Ectodermal cell (in vitro differentiated cells): ENCODE measurements at regions not wholly inside any gene's neighbourhood (a gene's known extent, or its start where the extent isn't known, plus 50 kb on each side); places are given as distances from the start of the nearest gene placed in this dataset.

Source experiments
- H3K27ac ChIP-seq: 2 replicates; pipeline ENCODE4 v1.7.0; 2013; ENCODE audit warnings: mild to moderate bottlenecking, low read depth, low read length; ENCODE audit not compliant: insufficient read depth, poor library complexity, severe bottlenecking
- H3K27me3 ChIP-seq: 2 replicates; pipeline ENCODE4 v1.7.0; 2013; ENCODE audit warnings: mild to moderate bottlenecking, low read length; ENCODE audit not compliant: insufficient read depth, control insufficient read depth, poor library complexity, severe bottlenecking
- H3K36me3 ChIP-seq: one replicate; pipeline ENCODE4 v1.7.0; 2013; ENCODE audit warnings: low read length; ENCODE audit not compliant: control insufficient read depth, insufficient read depth
- H3K4me1 ChIP-seq: one replicate; pipeline ENCODE4 v1.7.0; 2013; ENCODE audit warnings: low read length; ENCODE audit not compliant: control insufficient read depth, insufficient read depth
- H3K4me3 ChIP-seq: 2 replicates; pipeline ENCODE4 v1.7.0; 2013; ENCODE audit warnings: low read depth, low read length, control low read depth; ENCODE audit not compliant: insufficient read depth
- H3K9me3 ChIP-seq: 2 replicates; pipeline ENCODE4 v1.7.0; 2013; ENCODE audit warnings: mild to moderate bottlenecking, low read length, moderate library complexity; ENCODE audit not compliant: control insufficient read depth
- WGBS, 2 experiments: methylation state at CpG; one replicate each; pipeline ENCODE4 v1.1.7; 2013; ENCODE audit warnings: missing lambda C conversion rate in 2 of 2; 5-methylcytosine and 5-hydroxymethylcytosine counted together

GRCh38 chr14:101020834-101021370 lies 117.4 kb upstream of the RTL1 start:
- Histone ChIP-seq H3K4me1 (no peaks in the 10 kb centered on the region), H3K36me3 (no peaks in the 10 kb centered on the region), H3K4me3 (no peak overlapping the region), H3K9me3 (no peaks in the 10 kb centered on the region), H3K27ac (no peak overlapping the region), H3K27me3 (no peaks in the 10 kb centered on the region)
- 92 to 95% methylated on average over 7 of the region's 7 CpGs for WGBS, 2 experiments

GRCh38 chr14:101022121-101022520 lies 118.6 kb upstream of the RTL1 start:
- Histone ChIP-seq H3K4me3 (no peak overlapping the region), H3K36me3 (no peaks in the 10 kb centered on the region), H3K4me1 (no peaks in the 10 kb centered on the region), H3K9me3 (no peaks in the 10 kb centered on the region), H3K27me3 (no peaks in the 10 kb centered on the region), H3K27ac (no peak overlapping the region)
- 92 to 95% methylated on average over 8 of the region's 8 CpGs for WGBS, 2 experiments

DNA sequence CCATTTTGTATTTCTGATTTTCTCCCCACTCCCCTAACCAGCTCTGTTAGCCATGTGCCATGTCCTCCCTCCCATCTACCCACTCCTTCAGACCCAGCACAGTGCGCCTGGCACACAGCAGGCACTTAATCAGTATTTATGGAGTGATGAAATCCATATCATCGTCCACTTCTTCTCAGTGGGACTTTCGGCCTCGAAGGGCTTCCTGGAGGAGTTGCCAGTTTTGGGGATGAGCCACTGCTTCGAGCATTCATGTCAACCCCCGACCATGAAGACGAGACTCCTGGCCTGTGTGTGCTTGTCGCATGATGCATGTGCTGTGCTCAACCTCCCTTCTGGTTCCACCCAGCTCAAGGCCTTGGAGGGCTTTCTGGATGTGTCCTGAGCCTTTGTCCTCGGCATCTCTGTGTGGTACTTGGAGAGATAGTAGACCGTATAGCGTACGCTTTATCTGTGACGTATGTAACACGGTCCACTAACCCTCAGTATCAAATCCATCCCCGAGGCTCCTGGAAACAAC lies 119.5 kb upstream of the RTL1 start:
- H3K4me1 ChIP-seq = no peaks in the 10 kb centered on the region
- H3K4me3 ChIP-seq = no peak overlapping the region
- WGBS, 2 experiments = 91 to 92% methylated on average over 15 of the region's 15 CpGs
- no peaks in the 10 kb centered on the region for H3K9me3 ChIP-seq
- no peaks in the 10 kb centered on the region for H3K36me3 ChIP-seq
- H3K27me3 ChIP-seq = no peaks in the 10 kb centered on the region
- no peak overlapping the region for H3K27ac ChIP-seq

- no peak overlapping the region for H3K4me3 ChIP-seq
- no peak overlapping the region for H3K27ac ChIP-seq
- no peaks in the 10 kb centered on the region for H3K4me1 ChIP-seq
- no peaks in the 10 kb centered on the region for H3K27me3 ChIP-seq
- H3K9me3 ChIP-seq = no peaks in the 10 kb centered on the region
- 94 to 96% methylated on average over 11 of the region's 11 CpGs for WGBS, 2 experiments
- no peaks in the 10 kb centered on the region for H3K36me3 ChIP-seq
Observed at GRCh38 chr14:101024686-101025085, 121.2 kb upstream of the RTL1 start.

- no peaks in the 10 kb centered on the region for H3K36me3 ChIP-seq
- WGBS, 2 experiments = 95 to 96% methylated on average over 8 of the region's 8 CpGs
- H3K9me3 ChIP-seq = no peaks in the 10 kb centered on the region
- H3K27ac ChIP-seq = no peak overlapping the region
- H3K4me3 ChIP-seq = no peak overlapping the region
- H3K27me3 ChIP-seq = no peaks in the 10 kb centered on the region
- H3K4me1 ChIP-seq = no peaks in the 10 kb centered on the region
Observed at GRCh38 chr14:101025131-101025530, 121.6 kb upstream of the RTL1 start.

DNA sequence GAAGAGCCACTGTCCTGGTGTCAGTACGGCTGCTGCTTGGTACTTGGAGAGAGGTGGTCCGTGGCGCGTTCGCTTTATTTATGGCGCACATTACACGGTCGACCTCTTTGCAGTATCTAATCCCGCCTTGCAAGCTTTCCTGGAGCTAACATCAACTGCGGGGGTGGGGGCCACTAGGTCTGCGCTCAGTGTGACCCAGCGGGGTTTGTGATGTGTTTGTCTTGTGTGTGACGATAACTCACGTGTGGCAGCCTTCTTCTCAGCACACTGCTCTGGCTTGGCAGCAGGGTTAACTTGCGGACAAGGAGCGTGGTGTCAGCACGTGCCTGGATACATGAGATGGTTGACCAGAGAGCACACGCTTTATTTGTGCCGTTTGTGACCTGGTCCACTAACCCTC lies 122.2 kb upstream of the RTL1 start:
- no peak overlapping the region for H3K4me3 ChIP-seq
- H3K27me3 ChIP-seq = no peaks in the 10 kb centered on the region
- 94 to 95% methylated on average over 19 of the region's 19 CpGs for WGBS, 2 experiments
- no peaks in the 10 kb centered on the region for H3K36me3 ChIP-seq
- H3K4me1 ChIP-seq = no peaks in the 10 kb centered on the region
- no peak overlapping the region for H3K27ac ChIP-seq
- H3K9me3 ChIP-seq = no peaks in the 10 kb centered on the region

DNA sequence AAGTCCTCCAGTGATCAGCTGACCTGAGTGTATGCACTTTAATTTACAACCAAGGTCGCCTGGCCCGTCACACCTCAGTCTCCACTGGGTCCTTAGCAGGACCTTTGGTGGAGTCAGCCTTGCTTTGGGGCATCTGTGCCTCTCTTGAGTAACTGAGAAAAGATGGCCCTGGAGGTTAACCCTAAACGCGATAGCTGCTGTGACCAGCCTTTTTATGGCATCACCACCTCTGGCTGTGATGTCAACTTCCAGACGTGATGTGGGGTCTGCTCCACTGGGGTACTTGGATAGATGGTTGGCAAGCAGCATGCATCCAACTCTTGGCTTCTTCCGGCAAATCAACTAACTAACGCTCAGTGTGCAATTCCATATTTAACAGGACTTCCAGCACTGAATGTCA lies 122.8 kb upstream of the RTL1 start:
- H3K36me3 ChIP-seq = no peaks in the 10 kb centered on the region
- no peak overlapping the region for H3K4me3 ChIP-seq
- 92 to 93% methylated on average over 7 of the region's 7 CpGs for WGBS, 2 experiments
- H3K4me1 ChIP-seq = no peaks in the 10 kb centered on the region
- H3K9me3 ChIP-seq = no peaks in the 10 kb centered on the region
- no peaks in the 10 kb centered on the region for H3K27me3 ChIP-seq
- H3K27ac ChIP-seq = no peak overlapping the region

- Histone ChIP-seq H3K4me3 (no peak overlapping the region), H3K27ac (no peak overlapping the region), H3K4me1 (no peaks in the 10 kb centered on the region), H3K9me3 (no peaks in the 10 kb centered on the region), H3K36me3 (no peaks in the 10 kb centered on the region), H3K27me3 (no peaks in the 10 kb centered on the region)
- 92 to 95% methylated on average over 10 of the region's 10 CpGs for WGBS, 2 experiments
Observed at GRCh38 chr14:101027291-101027690, 123.8 kb upstream of the RTL1 start.

- Histone ChIP-seq H3K4me1 (no peaks in the 10 kb centered on the region), H3K27me3 (no peaks in the 10 kb centered on the region), H3K4me3 (no peak overlapping the region), H3K36me3 (no peaks in the 10 kb centered on the region), H3K9me3 (no peaks in the 10 kb centered on the region), H3K27ac (no peak overlapping the region)
- WGBS, 2 experiments = 94 to 98% methylated on average over 5 of the region's 5 CpGs
Observed at GRCh38 chr14:101027966-101028365, 124.4 kb upstream of the RTL1 start.

- H3K4me3 ChIP-seq = no peak overlapping the region
- H3K4me1 ChIP-seq = no peaks in the 10 kb centered on the region
- H3K27ac ChIP-seq = no peak overlapping the region
- WGBS, 2 experiments = 95 to 96% methylated on average over 20 of the region's 20 CpGs
- no peaks in the 10 kb centered on the region for H3K9me3 ChIP-seq
- H3K36me3 ChIP-seq = no peaks in the 10 kb centered on the region
- no peaks in the 10 kb centered on the region for H3K27me3 ChIP-seq
Observed at GRCh38 chr14:101028971-101029667, 125.6 kb upstream of the RTL1 start.
